Mammary epithelial cell (primary cell): ENCODE measurements at regions not wholly inside any gene's neighbourhood (a gene's known extent, or its start where the extent isn't known, plus 50 kb on each side); places are given as distances from the start of the nearest gene placed in this dataset.

Source experiments
- CTCF ChIP-seq, 2 donors: IDR thresholded peaks in 1 of 2; conservative IDR thresholded peaks in 1 of 2; 2 replicates each; pipeline ENCODE4 v1.5.1; 2011 to 2012; ENCODE audit warnings: inconsistent platforms in 2 of 2, low read length in 2 of 2, mild to moderate bottlenecking in 2 of 2, control low read depth in 1 of 2, low read depth in 1 of 2; ENCODE audit not compliant: insufficient read depth in 1 of 2; ENCODE audit errors: extremely low read depth in 1 of 2
- EZH2 ChIP-seq: IDR thresholded peaks from 2 replicates; pipeline ENCODE4 v1.6.1; 2012; ENCODE audit warnings: low read length, inconsistent platforms, borderline replicate concordance

DNA sequence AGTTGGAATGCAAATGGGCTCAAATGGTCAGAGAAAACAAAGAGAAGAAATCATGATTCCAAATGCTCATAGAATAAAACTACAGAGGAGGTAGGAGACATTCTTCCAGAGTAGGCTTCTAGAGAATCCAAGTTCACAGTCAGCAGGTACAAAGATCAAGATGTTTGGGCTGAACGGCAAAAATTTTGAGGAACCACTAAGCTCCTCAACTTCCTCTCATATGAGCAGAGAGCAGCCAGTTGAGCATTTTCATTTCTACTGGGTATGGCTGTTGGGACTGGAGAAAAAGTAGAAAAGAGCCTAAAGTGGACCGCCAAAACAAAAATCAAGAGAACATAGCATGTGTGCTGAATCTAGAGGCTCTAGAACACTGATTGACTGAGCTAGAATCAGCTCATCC lies 73.8 kb upstream of the ARID2 start:
- TF ChIP-seq CTCF (conservative IDR thresholded peaks at IDR 0.05 in 1 of 2, IDR thresholded peaks at IDR 0.05 in 1 of 2; ENCODE audit: extremely low read depth in 1 of 2, insufficient read depth in 1 of 2, low read depth in 1 of 2, low read length in 2 of 2) (no peak), EZH2 (no peak)
